ENCODE measurements at regions not wholly inside any gene's neighbourhood (a gene's known extent, or its start where the extent isn't known, plus 50 kb on each side); places are given as distances from the start of the nearest gene placed in this dataset.

DNA sequence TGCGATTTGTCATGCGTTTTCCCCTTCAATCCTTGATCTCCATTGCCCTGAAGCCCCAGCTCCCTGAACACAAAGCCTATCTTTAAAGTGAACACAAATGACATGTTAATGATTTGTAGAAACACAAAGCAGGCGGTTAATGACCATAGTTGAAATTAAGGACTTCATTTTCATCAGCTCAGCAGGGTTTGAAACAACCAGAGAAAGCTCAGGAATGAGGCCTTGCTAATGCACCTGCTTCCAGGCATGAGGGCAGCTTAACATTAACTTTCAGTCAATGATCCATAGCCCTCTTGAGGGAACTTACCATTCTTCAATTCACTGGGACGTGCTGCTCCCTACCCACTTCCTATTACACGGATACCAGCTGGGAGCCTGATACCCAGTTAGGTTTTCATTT lies 427.2 kb upstream of the CBLB start:
- Histone ChIP-seq H2BK5ac (ENCODE audit: low read depth, low read length, poor library complexity) (no peak overlapping the region), H3K9me3 (ENCODE audit: insufficient read depth, low read depth, low read length) (no peaks in the 10 kb centered on the region), H3K23ac (ENCODE audit: low read length) (no peak overlapping the region), H2AK5ac (ENCODE audit: low read length) (no peak overlapping the region), H3K36me3 (ENCODE audit: control insufficient read depth in 1 of 2, insufficient read depth in 2 of 2, low read length in 2 of 2) (no peaks in the 10 kb centered on the region), H2AFZ (ENCODE audit: insufficient read depth, low read length, poor library complexity) (no peak overlapping the region), H3K4ac (ENCODE audit: low read depth, low read length) (no peak overlapping the region), H4K12ac (ENCODE audit: low read depth, low read length) (no peak overlapping the region), H3K27ac (ENCODE audit: low read depth, low read length) (no peak overlapping the region), H3K27me3 (ENCODE audit: insufficient read depth, low read length) (no peaks in the 10 kb centered on the region), H3K9ac (ENCODE audit: low read length) (no peak overlapping the region), H3K4me2 (ENCODE audit: low read length) (no peak overlapping the region), H2BK120ac (ENCODE audit: insufficient read depth, low read length, poor library complexity) (no peak overlapping the region), H2BK12ac (ENCODE audit: low read length) (no peak overlapping the region), H3K79me2 (ENCODE audit: control insufficient read depth, insufficient read depth, low read length, poor library complexity) (no peaks in the 10 kb centered on the region), H3K14ac (ENCODE audit: low read length) (no peak overlapping the region), H3K79me1 (ENCODE audit: low read length) (no peaks in the 10 kb centered on the region), H4K91ac (ENCODE audit: low read depth, low read length) (no peak overlapping the region), H3K4me1 (ENCODE audit: control insufficient read depth in 1 of 2, insufficient read depth in 2 of 2, low read length in 2 of 2) (no peaks in the 10 kb centered on the region), H3K18ac (ENCODE audit: low read length) (no peak overlapping the region), H3K4me3 (ENCODE audit: low read depth, low read length) (no peak overlapping the region), H4K8ac (ENCODE audit: low read depth, low read length) (no peak overlapping the region)
- DNase-seq = no peak
- no CpG with 5 or more reads among the region's 5 CpGs for WGBS (ENCODE audit: extremely low coverage, insufficient coverage, insufficient read length)

DNA sequence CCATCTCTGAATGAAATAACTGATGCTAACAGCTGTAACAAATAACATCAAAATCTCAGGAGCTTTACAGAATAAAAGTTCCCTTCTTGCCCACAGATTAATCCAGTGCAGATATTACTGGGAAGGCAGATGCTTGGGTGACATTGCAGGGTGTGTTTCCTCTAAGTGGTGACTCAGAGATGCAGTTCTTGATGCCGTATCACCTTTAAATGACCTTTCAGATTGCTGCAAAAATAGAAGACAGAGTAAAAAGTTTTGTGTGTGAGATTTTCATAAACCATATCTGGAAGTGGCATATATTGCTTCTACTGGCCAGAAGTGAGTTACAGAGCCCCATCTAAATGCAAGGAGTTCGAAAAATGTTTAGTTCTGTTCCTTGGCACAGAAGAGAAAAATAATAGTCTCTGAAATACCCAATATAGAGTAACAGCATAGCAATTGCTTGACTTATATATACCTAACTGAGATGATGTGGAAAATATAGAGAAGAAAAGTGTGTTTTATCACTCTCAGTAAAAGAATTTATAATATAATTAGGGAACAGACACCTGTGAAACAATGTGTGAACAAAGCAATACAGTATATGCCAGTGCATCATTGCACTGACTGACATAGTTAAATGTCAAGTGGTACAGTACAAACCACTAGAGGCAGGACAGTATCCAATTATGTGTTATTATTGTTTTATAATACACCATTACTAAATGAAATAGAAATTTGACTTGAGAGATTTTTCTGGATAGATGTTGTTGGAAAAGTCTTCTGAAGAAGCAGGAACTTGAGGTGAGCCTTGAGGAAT lies 430.7 kb upstream of the CBLB start:
- Histone ChIP-seq H3K23ac (ENCODE audit: low read length) (no peak overlapping the region), H3K27me3 (ENCODE audit: insufficient read depth, low read length) (no peaks in the 10 kb centered on the region), H3K14ac (ENCODE audit: low read length) (no peak overlapping the region), H2BK5ac (ENCODE audit: low read depth, low read length, poor library complexity) (no peak overlapping the region), H4K91ac (ENCODE audit: low read depth, low read length) (no peak overlapping the region), H4K8ac (ENCODE audit: low read depth, low read length) (no peak overlapping the region), H2BK12ac (ENCODE audit: low read length) (no peak overlapping the region), H3K4me2 (ENCODE audit: low read length) (no peak overlapping the region), H4K12ac (ENCODE audit: low read depth, low read length) (no peak overlapping the region), H3K36me3 (ENCODE audit: control insufficient read depth in 1 of 2, insufficient read depth in 2 of 2, low read length in 2 of 2) (no peaks in the 10 kb centered on the region), H3K9ac (ENCODE audit: low read length) (no peak overlapping the region), H2AFZ (ENCODE audit: insufficient read depth, low read length, poor library complexity) (no peak overlapping the region), H3K18ac (ENCODE audit: low read length) (no peak overlapping the region), H3K79me2 (ENCODE audit: control insufficient read depth, insufficient read depth, low read length, poor library complexity) (no peaks in the 10 kb centered on the region), H3K79me1 (ENCODE audit: low read length) (no peaks in the 10 kb centered on the region), H3K4me1 (ENCODE audit: control insufficient read depth in 1 of 2, insufficient read depth in 2 of 2, low read length in 2 of 2) (no peaks in the 10 kb centered on the region), H3K4me3 (ENCODE audit: low read depth, low read length) (no peak overlapping the region), H2AK5ac (ENCODE audit: low read length) (no peak overlapping the region), H3K4ac (ENCODE audit: low read depth, low read length) (no peak overlapping the region), H2BK120ac (ENCODE audit: insufficient read depth, low read length, poor library complexity) (no peak overlapping the region), H3K27ac (ENCODE audit: low read depth, low read length) (no peak overlapping the region), H3K9me3 (ENCODE audit: insufficient read depth, low read depth, low read length) (no peaks in the 10 kb centered on the region)
- no CpG with 5 or more reads among the region's 2 CpGs for WGBS (ENCODE audit: extremely low coverage, insufficient coverage, insufficient read length)
- DNase-seq = no peak

DNA sequence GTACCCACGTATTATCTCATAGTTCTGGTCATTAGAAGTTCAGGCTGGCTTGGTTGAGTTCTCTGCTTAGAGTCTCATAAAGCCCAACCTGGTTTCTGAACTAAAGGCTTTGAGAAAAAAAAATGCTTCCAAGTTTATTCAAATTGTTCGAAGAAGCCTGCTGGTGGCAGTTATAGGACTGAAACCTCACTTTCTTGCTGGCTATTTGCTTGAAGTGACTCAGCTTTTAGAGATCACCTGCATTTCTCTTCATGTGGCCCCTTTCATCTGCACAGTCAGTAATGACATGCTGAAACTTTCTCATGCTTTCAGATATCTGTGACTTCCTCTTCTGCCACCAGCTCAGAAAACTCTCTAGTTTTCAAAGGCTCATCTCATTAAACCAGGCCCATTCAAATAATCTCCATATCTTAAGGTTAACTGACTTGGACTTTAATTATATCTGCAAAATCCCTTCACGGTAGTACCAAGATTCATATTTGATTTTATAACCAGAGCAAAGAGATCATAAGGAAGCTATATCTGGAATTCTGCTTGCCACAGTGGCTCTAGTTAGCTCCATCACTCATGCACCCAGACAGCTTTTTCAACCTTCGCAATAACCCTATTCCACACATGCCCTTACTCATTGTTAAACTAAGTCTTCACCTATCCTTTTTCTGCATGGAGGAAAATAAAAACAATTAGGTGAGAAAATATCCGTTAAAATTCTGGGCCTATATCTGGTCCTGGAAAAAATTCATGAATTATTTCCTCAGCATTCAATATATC lies 433.8 kb upstream of the CBLB start:
- no peak overlapping the region for H2BK120ac ChIP-seq (ENCODE audit: insufficient read depth, low read length, poor library complexity)
- H3K4me1 ChIP-seq (ENCODE audit: control insufficient read depth in 1 of 2, insufficient read depth in 2 of 2, low read length in 2 of 2) = no peaks in the 10 kb centered on the region
- no peak overlapping the region for H3K4me2 ChIP-seq (ENCODE audit: low read length)
- no peak overlapping the region for H3K18ac ChIP-seq (ENCODE audit: low read length)
- no peaks in the 10 kb centered on the region for H3K79me1 ChIP-seq (ENCODE audit: low read length)
- no peak overlapping the region for H4K91ac ChIP-seq (ENCODE audit: low read depth, low read length)
- H4K8ac ChIP-seq (ENCODE audit: low read depth, low read length) = no peak overlapping the region
- no peak overlapping the region for H2AFZ ChIP-seq (ENCODE audit: insufficient read depth, low read length, poor library complexity)
- H3K4ac ChIP-seq (ENCODE audit: low read depth, low read length) = no peak overlapping the region
- no peak overlapping the region for H4K12ac ChIP-seq (ENCODE audit: low read depth, low read length)
- no peak overlapping the region for H2AK5ac ChIP-seq (ENCODE audit: low read length)
- DNase-seq = peak in 1 of 2 donors; percentile 1
- no peaks in the 10 kb centered on the region for H3K27me3 ChIP-seq (ENCODE audit: insufficient read depth, low read length)
- no peaks in the 10 kb centered on the region for H3K79me2 ChIP-seq (ENCODE audit: control insufficient read depth, insufficient read depth, low read length, poor library complexity)
- H3K23ac ChIP-seq (ENCODE audit: low read length) = no peak overlapping the region
- no peaks in the 10 kb centered on the region for H3K9me3 ChIP-seq (ENCODE audit: insufficient read depth, low read depth, low read length)
- no peak overlapping the region for H3K9ac ChIP-seq (ENCODE audit: low read length)
- H3K4me3 ChIP-seq (ENCODE audit: low read depth, low read length) = no peak overlapping the region
- no peak overlapping the region for H2BK12ac ChIP-seq (ENCODE audit: low read length)
- WGBS (ENCODE audit: extremely low coverage, insufficient coverage, insufficient read length) = no CpG with 5 or more reads among the region's 5 CpGs
- no peak overlapping the region for H2BK5ac ChIP-seq (ENCODE audit: low read depth, low read length, poor library complexity)
- H3K14ac ChIP-seq (ENCODE audit: low read length) = no peak overlapping the region
- no peaks in the 10 kb centered on the region for H3K36me3 ChIP-seq (ENCODE audit: control insufficient read depth in 1 of 2, insufficient read depth in 2 of 2, low read length in 2 of 2)
- H3K27ac ChIP-seq (ENCODE audit: low read depth, low read length) = no peak overlapping the region

DNA sequence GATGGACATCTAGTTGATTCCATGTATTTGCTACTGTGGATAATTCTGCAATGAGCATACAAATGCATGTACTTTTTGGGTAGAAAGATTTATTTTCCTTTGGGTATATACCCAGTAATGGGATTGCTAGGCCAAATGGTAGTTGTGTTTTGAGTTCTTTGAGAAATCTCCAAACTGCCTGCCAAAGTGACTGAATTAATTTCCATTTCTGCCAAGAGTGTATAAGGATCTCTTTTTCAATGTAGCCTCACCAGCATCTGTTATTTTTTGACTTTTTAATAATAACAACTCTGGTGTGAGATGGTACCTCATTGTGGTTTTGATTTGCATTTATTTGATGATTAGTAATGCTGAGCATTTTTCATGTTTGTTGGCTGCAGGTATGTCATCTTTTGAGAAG lies 435.0 kb upstream of the CBLB start:
- Histone ChIP-seq H2AFZ (ENCODE audit: insufficient read depth, low read length, poor library complexity) (no peak overlapping the region), H3K14ac (ENCODE audit: low read length) (no peak overlapping the region), H4K12ac (ENCODE audit: low read depth, low read length) (no peak overlapping the region), H3K4me3 (ENCODE audit: low read depth, low read length) (no peak overlapping the region), H3K9me3 (ENCODE audit: insufficient read depth, low read depth, low read length) (no peaks in the 10 kb centered on the region), H3K4me2 (ENCODE audit: low read length) (no peak overlapping the region), H3K27ac (ENCODE audit: low read depth, low read length) (no peak overlapping the region), H4K91ac (ENCODE audit: low read depth, low read length) (no peak overlapping the region), H2AK5ac (ENCODE audit: low read length) (no peak overlapping the region), H3K4me1 (ENCODE audit: control insufficient read depth in 1 of 2, insufficient read depth in 2 of 2, low read length in 2 of 2) (no peaks in the 10 kb centered on the region), H2BK12ac (ENCODE audit: low read length) (no peak overlapping the region), H3K18ac (ENCODE audit: low read length) (no peak overlapping the region), H3K79me2 (ENCODE audit: control insufficient read depth, insufficient read depth, low read length, poor library complexity) (no peaks in the 10 kb centered on the region), H2BK5ac (ENCODE audit: low read depth, low read length, poor library complexity) (no peak overlapping the region), H3K36me3 (ENCODE audit: control insufficient read depth in 1 of 2, insufficient read depth in 2 of 2, low read length in 2 of 2) (no peaks in the 10 kb centered on the region), H3K4ac (ENCODE audit: low read depth, low read length) (no peak overlapping the region), H3K27me3 (ENCODE audit: insufficient read depth, low read length) (no peaks in the 10 kb centered on the region), H3K9ac (ENCODE audit: low read length) (no peak overlapping the region), H3K79me1 (ENCODE audit: low read length) (no peaks in the 10 kb centered on the region), H2BK120ac (ENCODE audit: insufficient read depth, low read length, poor library complexity) (no peak overlapping the region), H4K8ac (ENCODE audit: low read depth, low read length) (no peak overlapping the region), H3K23ac (ENCODE audit: low read length) (no peak overlapping the region)
- no peak for DNase-seq

Data from trophoblast cell (in vitro differentiated cells and primary cell).